DOHH2 (cell line): ENCODE measurements at regions not wholly inside any gene's neighbourhood (a gene's known extent, or its start where the extent isn't known, plus 50 kb on each side); places are given as distances from the start of the nearest gene placed in this dataset.

Experiments used
- H3F3A ChIP-seq: fragments of 200-600 bp; sonication (generic), shearing (Covaris generic); 2 replicates; pipeline ENCODE4 v1.6.0; 2016; ENCODE audit warnings: antibody characterized with exemption, mild to moderate bottlenecking; ENCODE audit not compliant: control insufficient read depth, insufficient read depth
- H3K27ac ChIP-seq: fragments of 200-600 bp; sonication (generic); 2 replicates; pipeline ENCODE4 v1.5.1; 2014; ENCODE audit warnings: low read depth, mild to moderate bottlenecking, low read length, moderate library complexity
- H3K27me3 ChIP-seq: fragments of 200-600 bp; sonication (generic); 2 replicates; pipeline ENCODE4 v1.6.1; 2014; ENCODE audit warnings: mild to moderate bottlenecking, low read length, mixed read lengths; ENCODE audit not compliant: control insufficient read depth
- H3K36me3 ChIP-seq: fragments of 200-600 bp; sonication (generic); 2 replicates; pipeline ENCODE4 v1.6.1; 2014; ENCODE audit warnings: mild to moderate bottlenecking, low read length, moderate library complexity, mixed read lengths; ENCODE audit not compliant: control insufficient read depth
- H3K4me1 ChIP-seq: fragments of 200-600 bp; sonication (generic); 2 replicates; pipeline ENCODE4 v1.6.1; 2014; ENCODE audit warnings: mild to moderate bottlenecking, low read length, mixed read lengths; ENCODE audit not compliant: control insufficient read depth
- H3K4me2 ChIP-seq: fragments of 200-600 bp; sonication (generic); 2 replicates; pipeline ENCODE4 v1.6.0; 2014; ENCODE audit warnings: mild to moderate bottlenecking, low read length, moderate library complexity
- H3K4me3 ChIP-seq: fragments of 200-600 bp; sonication (generic); 2 replicates; pipeline ENCODE4 v1.5.1; 2014; ENCODE audit warnings: mild to moderate bottlenecking, low read length, mixed read lengths
- H3K79me2 ChIP-seq: fragments of 200-600 bp; sonication (generic); 2 replicates; pipeline ENCODE4 v1.6.1; 2014; ENCODE audit warnings: mild to moderate bottlenecking, low read length, mixed read lengths; ENCODE audit not compliant: control insufficient read depth
- H3K9me2 ChIP-seq: fragments of 200-600 bp; sonication (generic); replicated peaks from 2 replicates; pipeline ENCODE4 v1.6.1; 2014; ENCODE audit warnings: mild to moderate bottlenecking, low read length, mixed read lengths; ENCODE audit not compliant: control insufficient read depth
- H3K9me3 ChIP-seq: fragments of 200-600 bp; sonication (generic); 2 replicates; pipeline ENCODE4 v1.6.1; 2014; ENCODE audit warnings: antibody characterized with exemption, low read length, mixed read lengths; ENCODE audit not compliant: control insufficient read depth, insufficient read depth
- H4K20me1 ChIP-seq: fragments of 200-600 bp; sonication (generic); 2 replicates; pipeline ENCODE4 v1.6.0; 2014; ENCODE audit warnings: low read depth, mild to moderate bottlenecking, antibody characterized with exemption, low read length, moderate library complexity; ENCODE audit not compliant: control insufficient read depth, insufficient read depth
- CTCF ChIP-seq: fragments of 200-600 bp; sonication (generic); IDR thresholded peaks from one replicate; pipeline ENCODE4 v1.5.1; 2014; ENCODE audit warnings: antibody characterized with exemption, mild to moderate bottlenecking, low read depth, low read length; ENCODE audit not compliant: poor library complexity, severe bottlenecking
- EZH2phosphoT487 ChIP-seq: fragments of 200-600 bp; sonication (generic); IDR thresholded peaks from 2 replicates; pipeline ENCODE4 v1.6.1; 2017; ENCODE audit warnings: borderline replicate concordance, mild to moderate bottlenecking, antibody characterized with exemption, low read length, moderate library complexity, mixed read lengths

GRCh38 chr14:82070753-82071152 lies 537.1 kb upstream of the SEL1L start:
- H3K79me2 ChIP-seq, result no peaks in the 10 kb centered on the region
- H3K27ac ChIP-seq, result no peak overlapping the region
- no peak overlapping the region for H3K4me2 ChIP-seq
- no peaks in the 10 kb centered on the region for H4K20me1 ChIP-seq
- TF ChIP-seq EZH2phosphoT487 (no peak), CTCF (no peak)
- no peak overlapping the region for H3K4me3 ChIP-seq
- H3K4me1 ChIP-seq, result no peaks in the 10 kb centered on the region
- H3K27me3 ChIP-seq, result no peaks in the 10 kb centered on the region
- no peaks in the 10 kb centered on the region for H3F3A ChIP-seq
- H3K36me3 ChIP-seq, result no peaks in the 10 kb centered on the region
- no peaks in the 10 kb centered on the region for H3K9me3 ChIP-seq
- no peaks in the 10 kb centered on the region for H3K9me2 ChIP-seq

GRCh38 chr14:82073547-82073946 lies 539.9 kb upstream of the SEL1L start:
- H3F3A ChIP-seq, result no peaks in the 10 kb centered on the region
- H3K9me2 ChIP-seq, result no peaks in the 10 kb centered on the region
- no peak overlapping the region for H3K4me3 ChIP-seq
- H3K4me2 ChIP-seq, result no peak overlapping the region
- H3K4me1 ChIP-seq, result no peaks in the 10 kb centered on the region
- no peak overlapping the region for H3K27ac ChIP-seq
- H3K27me3 ChIP-seq, result no peaks in the 10 kb centered on the region
- TF ChIP-seq CTCF (no peak), EZH2phosphoT487 (no peak)
- H3K79me2 ChIP-seq, result no peaks in the 10 kb centered on the region
- H4K20me1 ChIP-seq, result no peaks in the 10 kb centered on the region
- no peaks in the 10 kb centered on the region for H3K9me3 ChIP-seq
- no peaks in the 10 kb centered on the region for H3K36me3 ChIP-seq

- Histone ChIP-seq H4K20me1 (no peaks in the 10 kb centered on the region), H3K36me3 (no peaks in the 10 kb centered on the region), H3F3A (no peaks in the 10 kb centered on the region), H3K4me2 (no peak overlapping the region), H3K4me1 (no peaks in the 10 kb centered on the region), H3K27ac (no peak overlapping the region), H3K9me2 (no peaks in the 10 kb centered on the region), H3K9me3 (no peaks in the 10 kb centered on the region), H3K79me2 (no peaks in the 10 kb centered on the region), H3K27me3 (no peaks in the 10 kb centered on the region), H3K4me3 (no peak overlapping the region)
- TF ChIP-seq CTCF, result no peak
- no peak for TF ChIP-seq EZH2phosphoT487
Measured at GRCh38 chr14:82075566-82075965, 541.9 kb upstream of the SEL1L start.

- no peaks in the 10 kb centered on the region for H3K4me1 ChIP-seq
- no peaks in the 10 kb centered on the region for H3K36me3 ChIP-seq
- H3K9me3 ChIP-seq, result no peaks in the 10 kb centered on the region
- no peaks in the 10 kb centered on the region for H3K9me2 ChIP-seq
- no peak for TF ChIP-seq EZH2phosphoT487
- H3K4me3 ChIP-seq, result no peak overlapping the region
- H4K20me1 ChIP-seq, result no peaks in the 10 kb centered on the region
- H3K79me2 ChIP-seq, result no peaks in the 10 kb centered on the region
- H3K27me3 ChIP-seq, result no peaks in the 10 kb centered on the region
- H3K27ac ChIP-seq, result no peak overlapping the region
- H3F3A ChIP-seq, result no peaks in the 10 kb centered on the region
- no peak overlapping the region for H3K4me2 ChIP-seq
Measured at GRCh38 chr14:82079553-82079952, 545.9 kb upstream of the SEL1L start.
